T-cell (primary cell): ENCODE measurements at regions not wholly inside any gene's neighbourhood (a gene's known extent, or its start where the extent isn't known, plus 50 kb on each side); places are given as distances from the start of the nearest gene placed in this dataset.

Experiments used
- ATAC-seq, 4 experiments: fragments of 200-7000 bp in 3 of 4; fragments of 150-1000 bp in 1 of 4; cut with Tn5 transposase; replicated peaks in 1 of 4; 1 replicate in 3 of 4; 2 replicates in 1 of 4; pipeline ENCODE4 v1.10.0; 2021; ENCODE audit warnings: moderate library complexity in 3 of 4, mild to moderate bottlenecking in 2 of 4, moderate number of reproducible peaks in 1 of 4
- CTCF ChIA-PET, 2 donors: fragments of 300-600 bp; sonication (Branson Sonifier 250); formaldehyde crosslinking; loops; one replicate each; lab custom pipeline; 2022; ENCODE audit warnings: antibody characterized with exemption in 2 of 2; lab: Charles Lee
- POLR2A ChIA-PET, 2 donors: fragments of 300-600 bp; sonication (Branson Sonifier 250); formaldehyde crosslinking; loops; one replicate each; lab custom pipeline; 2022; ENCODE audit warnings: antibody characterized with exemption in 2 of 2; lab: Charles Lee
- DNase-seq, 35 experiments: peaks; one replicate each; pipeline versions ENCODE4 v3.0.0 to v3.0.0-alpha.2; 2013 to 2023
- H3K27ac ChIP-seq: one replicate; pipeline ENCODE4 v1.5.1; 2013; ENCODE audit warnings: low read length
- H3K27me3 ChIP-seq, 2 experiments: replicated peaks in 1 of 2; 1 replicate in 1 of 2; 2 replicates in 1 of 2; pipeline versions ENCODE4 v1.6.1 to v1.7.0; 2013; ENCODE audit warnings: low read length in 1 of 2, mixed read lengths in 1 of 2; ENCODE audit not compliant: control insufficient read depth in 2 of 2, insufficient read depth in 2 of 2; ENCODE audit errors: extremely low read depth in 1 of 2
- H3K36me3 ChIP-seq, 2 donors: 1 replicate in 1 of 2; 2 replicates in 1 of 2; pipeline versions ENCODE4 v1.6.1 to v1.7.0; 2013; ENCODE audit warnings: low read length in 1 of 2; ENCODE audit not compliant: control insufficient read depth in 2 of 2, insufficient read depth in 1 of 2; ENCODE audit errors: extremely low read depth in 1 of 2
- H3K4me1 ChIP-seq, 2 experiments: 1 replicate in 1 of 2; 2 replicates in 1 of 2; pipeline versions ENCODE4 v1.6.1 to v1.7.0; 2013; ENCODE audit warnings: low read length in 2 of 2, mixed read lengths in 1 of 2; ENCODE audit not compliant: insufficient read depth in 2 of 2, control insufficient read depth in 1 of 2; ENCODE audit errors: extremely low read depth in 1 of 2
- H3K4me3 ChIP-seq, 2 donors: 1 replicate in 1 of 2; 2 replicates in 1 of 2; pipeline versions ENCODE4 v1.5.1 to v1.7.0; 2013; ENCODE audit warnings: mild to moderate bottlenecking in 2 of 2, low read length in 1 of 2, moderate library complexity in 1 of 2; ENCODE audit not compliant: control insufficient read depth in 1 of 2; ENCODE audit errors: extremely low read depth in 1 of 2
- H3K9me3 ChIP-seq: 2 replicates; pipeline ENCODE4 v1.7.0; 2013
- H3K27ac Mint-ChIP-seq, 2 donors: one replicate each; pipeline ENCODE4 v1.8.0; 2020 to 2021; ENCODE audit warnings: mild to moderate bottlenecking in 2 of 2, mixed read lengths in 2 of 2
- H3K27me3 Mint-ChIP-seq, 2 donors: one replicate each; pipeline ENCODE4 v1.8.0; 2021 to 2022; ENCODE audit warnings: mixed read lengths in 2 of 2
- H3K36me3 Mint-ChIP-seq: one replicate; pipeline ENCODE4 v1.8.0; 2021; ENCODE audit warnings: mixed read lengths
- H3K4me1 Mint-ChIP-seq, 3 donors: one replicate each; pipeline ENCODE4 v1.8.0; 2020 to 2022; ENCODE audit warnings: mixed read lengths in 3 of 3, mild to moderate bottlenecking in 1 of 3
- H3K4me3 Mint-ChIP-seq, 3 donors: one replicate each; pipeline ENCODE4 v1.8.0; 2020 to 2022; ENCODE audit warnings: mild to moderate bottlenecking in 3 of 3, mixed read lengths in 3 of 3, moderate library complexity in 3 of 3
- H3K9me3 Mint-ChIP-seq, 3 donors: one replicate each; pipeline ENCODE4 v1.8.0; 2020 to 2022; ENCODE audit warnings: mixed read lengths in 3 of 3
- WGBS: methylation state at CpG from one replicate; pipeline ENCODE4 v1.1.5; 2013; ENCODE audit warnings: missing lambda C conversion rate; ENCODE audit not compliant: insufficient coverage; 5-methylcytosine and 5-hydroxymethylcytosine counted together

DNA sequence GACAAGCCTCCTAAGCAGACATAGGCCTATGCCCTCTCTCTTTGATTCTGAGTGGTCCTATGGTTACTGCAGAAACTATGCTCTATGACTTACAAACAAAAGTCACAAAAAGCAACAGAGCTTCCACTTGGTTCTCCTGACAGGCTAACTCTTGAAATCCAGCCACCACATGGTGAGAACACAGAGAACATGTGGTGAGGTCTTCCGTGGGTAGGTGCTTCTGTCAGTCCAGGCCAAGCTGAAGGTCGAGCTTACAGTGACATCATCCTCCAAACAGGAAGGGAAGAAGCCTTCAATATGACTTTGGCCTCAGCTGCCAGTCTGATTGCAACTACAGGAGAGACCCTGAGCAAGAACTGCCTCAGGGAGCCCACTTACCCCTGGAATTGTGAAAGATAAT, 265.5 kb downstream of the TBX18 start:
- Mint-ChIP-seq H3K9me3 (peaks cover 11 to 21% (median 19%) of the 10 kb centered on the region in 3 donors), H3K4me1 (no peaks in the 10 kb centered on the region), H3K27ac (no peak overlapping the region), H3K27me3 (peaks cover 0 to 4% of the 10 kb centered on the region in 2 donors), H3K4me3 (no peak overlapping the region), H3K36me3 (no peaks in the 10 kb centered on the region)
- H3K27me3 ChIP-seq, result no peaks in the 10 kb centered on the region
- WGBS, result no CpG with 5 or more reads among the region's 2 CpGs
- no peaks in the 10 kb centered on the region for H3K36me3 ChIP-seq
- CTCF ChIA-PET, result no interaction called here
- H3K9me3 ChIP-seq, result no peaks in the 10 kb centered on the region
- no peaks in the 10 kb centered on the region for H3K4me1 ChIP-seq
- H3K4me3 ChIP-seq, result no peak overlapping the region
- no peak for DNase-seq
- no peak overlapping the region for H3K27ac ChIP-seq
- POLR2A ChIA-PET, result no interaction called here
- no peak for ATAC-seq

DNA sequence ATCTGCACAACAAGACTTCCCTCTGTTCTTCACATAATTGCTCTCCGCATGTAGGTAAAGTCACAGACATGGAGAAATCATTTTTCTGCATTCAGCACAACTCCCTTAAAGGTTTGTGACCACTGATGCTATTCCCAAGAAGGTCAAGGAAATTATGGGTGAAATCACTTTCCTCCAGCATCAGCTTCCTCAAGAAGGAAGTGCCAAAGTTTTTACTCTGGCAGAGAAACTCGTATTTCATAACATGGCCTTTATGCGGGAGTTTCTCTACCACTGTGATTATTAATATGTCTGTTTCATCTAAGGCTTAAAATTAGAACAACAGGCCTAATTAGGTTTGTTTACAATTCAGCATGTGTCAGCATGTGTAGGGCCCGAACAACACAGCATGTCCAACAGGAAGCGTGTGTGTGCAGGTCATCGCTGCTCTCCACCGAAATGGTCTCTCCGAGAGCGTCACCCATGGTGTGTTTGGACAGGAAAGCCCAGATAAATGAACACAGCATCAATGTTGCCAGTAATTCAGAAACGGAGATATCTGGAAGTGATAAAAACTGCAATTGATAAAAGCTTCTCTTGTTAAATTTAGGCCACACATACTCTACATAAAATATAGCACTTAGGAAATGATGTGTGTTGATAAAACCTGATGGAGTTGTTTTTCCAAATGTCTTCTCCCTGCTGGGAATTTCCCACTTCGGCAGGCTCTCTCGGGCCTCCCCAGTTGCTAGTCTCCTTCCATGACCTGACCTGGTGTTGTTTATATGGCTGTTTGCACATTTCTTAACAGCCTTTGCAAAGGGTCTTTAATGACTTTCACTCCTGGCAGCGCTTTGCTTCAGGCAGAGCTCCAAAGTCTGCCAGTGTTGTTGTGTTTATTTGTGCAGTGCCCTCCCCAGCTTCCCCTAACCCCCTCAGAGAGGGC, 265.1 kb upstream of the CEP162 start:
- no peaks in the 10 kb centered on the region for H3K36me3 Mint-ChIP-seq
- H3K27ac ChIP-seq, result no peak overlapping the region

DNA sequence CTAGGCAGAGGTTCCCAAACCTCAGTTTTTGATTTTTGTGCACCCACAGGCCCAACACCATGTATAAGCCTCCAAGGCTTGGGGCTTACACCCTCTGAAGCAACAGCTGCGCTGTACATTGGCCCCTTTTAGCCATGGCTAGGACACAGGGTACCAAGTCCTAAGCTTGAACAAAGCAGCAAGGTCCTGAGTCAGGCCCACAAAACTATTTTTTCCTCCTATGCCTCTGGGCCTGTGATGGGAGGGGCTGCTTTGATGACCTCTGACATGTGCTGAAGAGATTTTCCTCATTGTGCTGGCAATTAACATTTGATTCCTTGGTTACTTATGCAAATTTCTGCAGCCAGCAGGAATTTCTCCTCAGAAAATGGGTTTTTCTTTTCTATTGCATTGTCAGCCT, 262.2 kb upstream of the CEP162 start:
- no peak overlapping the region for H3K27ac Mint-ChIP-seq
- ATAC-seq (no peak), DNase-seq (no peak)
- H3K4me1 Mint-ChIP-seq, result no peaks in the 10 kb centered on the region
- no peaks in the 10 kb centered on the region for H3K36me3 Mint-ChIP-seq
- peaks cover 6 to 8% (median 7%) of the 10 kb centered on the region in 3 donors for H3K9me3 Mint-ChIP-seq
- POLR2A ChIA-PET, result no interaction called here
- H3K36me3 ChIP-seq, result no peaks in the 10 kb centered on the region
- H3K4me1 ChIP-seq, result no peaks in the 10 kb centered on the region
- H3K4me3 ChIP-seq, result no peak overlapping the region
- H3K4me3 Mint-ChIP-seq, result no peak overlapping the region
- H3K27ac ChIP-seq, result no peak overlapping the region
- H3K27me3 ChIP-seq, result no peaks in the 10 kb centered on the region
- CTCF ChIA-PET, result no interaction called here
- no peaks in the 10 kb centered on the region for H3K9me3 ChIP-seq
- WGBS, result 75% methylated on average over 1 of the region's 1 CpG
- H3K27me3 Mint-ChIP-seq, result no peaks in the 10 kb centered on the region

More for the DNA sequence above, 265.1 kb upstream of the CEP162 start:
- POLR2A ChIA-PET, result no interaction called here
- Histone ChIP-seq H3K36me3 (no peaks in the 10 kb centered on the region), H3K9me3 (no peaks in the 10 kb centered on the region), H3K4me1 (no peaks in the 10 kb centered on the region), H3K27me3 (no peaks in the 10 kb centered on the region), H3K4me3 (no peak overlapping the region)
- WGBS, result 78% methylated on average over 8 of the region's 13 CpGs
- Mint-ChIP-seq H3K27ac (no peak overlapping the region), H3K4me3 (no peak overlapping the region), H3K27me3 (no peaks in the 10 kb centered on the region), H3K4me1 (no peaks in the 10 kb centered on the region), H3K9me3 (peaks cover 6 to 8% (median 7%) of the 10 kb centered on the region in 3 donors)
- CTCF ChIA-PET, result no interaction called here
- ATAC-seq (no peak), DNase-seq (no peak)

DNA sequence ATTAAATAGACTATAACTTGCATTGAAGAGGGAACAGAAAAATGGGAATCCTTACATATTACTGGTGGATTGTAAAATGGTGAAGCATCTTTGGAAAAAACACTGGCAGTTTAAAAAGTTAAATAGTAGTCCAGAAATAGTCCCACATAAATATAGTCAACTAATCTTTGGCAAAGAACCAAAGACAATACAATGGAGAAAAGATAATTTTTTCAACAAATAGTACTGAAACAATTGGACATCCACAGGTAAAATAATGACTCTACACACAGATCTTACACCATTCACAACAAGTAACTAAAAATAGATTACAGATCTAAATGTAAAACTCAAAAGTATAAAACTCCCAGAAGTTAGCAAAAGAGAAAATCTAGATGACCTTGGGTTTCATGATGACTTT, 259.1 kb upstream of the CEP162 start:
- Histone ChIP-seq H3K27me3 (no peaks in the 10 kb centered on the region), H3K27ac (no peak overlapping the region), H3K36me3 (no peaks in the 10 kb centered on the region), H3K4me1 (no peaks in the 10 kb centered on the region), H3K9me3 (no peaks in the 10 kb centered on the region), H3K4me3 (no peak overlapping the region)
- peaks cover 7 to 19% (median 14%) of the 10 kb centered on the region in 3 donors for H3K9me3 Mint-ChIP-seq
- no peak overlapping the region for H3K4me3 Mint-ChIP-seq
- H3K4me1 Mint-ChIP-seq, result no peaks in the 10 kb centered on the region
- no peaks in the 10 kb centered on the region for H3K36me3 Mint-ChIP-seq
- DNase-seq (no peak), ATAC-seq (no peak)
- CTCF ChIA-PET, result no interaction called here
- no peaks in the 10 kb centered on the region for H3K27me3 Mint-ChIP-seq
- H3K27ac Mint-ChIP-seq, result no peak overlapping the region
- POLR2A ChIA-PET, result no interaction called here

DNA sequence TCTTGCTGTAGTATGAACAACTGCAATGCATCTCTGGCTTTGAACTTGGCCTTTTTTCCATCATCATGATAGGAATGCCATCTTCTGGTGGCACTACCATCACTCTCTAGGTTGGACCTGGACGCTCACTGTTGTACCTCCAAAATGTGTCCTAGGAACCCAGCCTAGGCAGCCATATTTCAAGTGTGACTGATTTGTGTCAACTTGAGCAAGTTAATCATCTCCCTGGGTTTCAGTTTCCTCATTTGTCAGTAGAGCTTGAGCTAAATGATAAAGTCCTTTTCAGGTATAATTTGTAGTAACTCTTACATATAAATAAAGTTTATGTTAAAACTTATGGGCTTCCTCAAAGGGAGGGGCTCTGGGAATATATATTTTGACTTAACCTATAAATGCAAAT, 241.7 kb upstream of the CEP162 start:
- Mint-ChIP-seq H3K27me3 (no peaks in the 10 kb centered on the region), H3K9me3 (peaks cover 8 to 10% (median 9%) of the 10 kb centered on the region in 3 donors), H3K4me3 (no peak overlapping the region), H3K36me3 (no peaks in the 10 kb centered on the region), H3K4me1 (no peaks in the 10 kb centered on the region), H3K27ac (no peak overlapping the region)
- H3K27ac ChIP-seq, result no peak overlapping the region
- no peaks in the 10 kb centered on the region for H3K9me3 ChIP-seq
- H3K36me3 ChIP-seq, result no peaks in the 10 kb centered on the region
- POLR2A ChIA-PET, result no interaction called here
- H3K27me3 ChIP-seq, result no peaks in the 10 kb centered on the region
- CTCF ChIA-PET, result no interaction called here
- DNase-seq, result no peak
- no peaks in the 10 kb centered on the region for H3K4me1 ChIP-seq
- H3K4me3 ChIP-seq, result no peak overlapping the region
- ATAC-seq, result no peak
- 80% methylated on average over 1 of the region's 1 CpG for WGBS

DNA sequence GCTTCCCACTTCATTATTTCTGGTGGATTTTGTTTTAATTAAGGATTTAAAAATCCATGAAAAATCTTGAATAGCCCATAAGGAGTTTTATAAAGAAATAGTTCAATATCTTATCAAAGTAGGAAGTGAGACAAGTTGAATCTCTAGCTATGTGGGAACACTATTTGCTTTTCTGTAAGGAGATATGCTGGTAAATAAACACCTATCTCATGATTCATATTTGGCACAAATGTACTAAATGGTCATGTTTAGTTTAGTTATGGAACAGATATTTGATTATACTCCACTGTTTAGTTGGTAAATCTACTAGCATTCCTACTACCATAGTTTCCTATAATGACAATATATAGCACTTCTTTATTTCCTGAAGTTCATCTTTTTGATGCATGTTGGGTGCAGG, 239.9 kb upstream of the CEP162 start:
- Mint-ChIP-seq H3K27ac (no peak overlapping the region), H3K4me1 (no peaks in the 10 kb centered on the region), H3K27me3 (no peaks in the 10 kb centered on the region), H3K36me3 (no peaks in the 10 kb centered on the region), H3K4me3 (no peak overlapping the region), H3K9me3 (peaks cover 0 to 10% (median 3%) of the 10 kb centered on the region in 3 donors)
- no peaks in the 10 kb centered on the region for H3K9me3 ChIP-seq
- H3K27ac ChIP-seq, result no peak overlapping the region
- ChIA-PET CTCF (interaction anchor here (0.7 kb wide), 2 partner anchors 174 to 418 kb away, joined by 3 read pairs; no protein-coding TSS in a partner anchor), POLR2A (no interaction called here)
- H3K36me3 ChIP-seq, result no peaks in the 10 kb centered on the region
- H3K4me1 ChIP-seq, result no peaks in the 10 kb centered on the region
- H3K4me3 ChIP-seq, result no peak overlapping the region
- DNase-seq (no peak), ATAC-seq (no peak)
- no peaks in the 10 kb centered on the region for H3K27me3 ChIP-seq
